Skin epidermis (tissue), 12 donors: ENCODE measurements at regions not wholly inside any gene's neighbourhood (a gene's known extent, or its start where the extent isn't known, plus 50 kb on each side); places are given as distances from the start of the nearest gene placed in this dataset.

Source experiments
- H3K27ac ChIP-seq, 21 experiments: fragments of 200-600 bp; sonication (generic) in 11 of 21; one replicate each; pipeline ENCODE4 v1.5.0; 2020; ENCODE audit warnings: mild to moderate bottlenecking in 3 of 21, inconsistent platforms in 2 of 21, moderate library complexity in 2 of 21
- H3K4me3 ChIP-seq, 7 experiments: fragments of 200-600 bp; sonication (generic) in 2 of 7; one replicate each; pipeline ENCODE4 v1.5.0; 2020; ENCODE audit warnings: inconsistent platforms in 2 of 7, mild to moderate bottlenecking in 2 of 7, moderate library complexity in 1 of 7

DNA sequence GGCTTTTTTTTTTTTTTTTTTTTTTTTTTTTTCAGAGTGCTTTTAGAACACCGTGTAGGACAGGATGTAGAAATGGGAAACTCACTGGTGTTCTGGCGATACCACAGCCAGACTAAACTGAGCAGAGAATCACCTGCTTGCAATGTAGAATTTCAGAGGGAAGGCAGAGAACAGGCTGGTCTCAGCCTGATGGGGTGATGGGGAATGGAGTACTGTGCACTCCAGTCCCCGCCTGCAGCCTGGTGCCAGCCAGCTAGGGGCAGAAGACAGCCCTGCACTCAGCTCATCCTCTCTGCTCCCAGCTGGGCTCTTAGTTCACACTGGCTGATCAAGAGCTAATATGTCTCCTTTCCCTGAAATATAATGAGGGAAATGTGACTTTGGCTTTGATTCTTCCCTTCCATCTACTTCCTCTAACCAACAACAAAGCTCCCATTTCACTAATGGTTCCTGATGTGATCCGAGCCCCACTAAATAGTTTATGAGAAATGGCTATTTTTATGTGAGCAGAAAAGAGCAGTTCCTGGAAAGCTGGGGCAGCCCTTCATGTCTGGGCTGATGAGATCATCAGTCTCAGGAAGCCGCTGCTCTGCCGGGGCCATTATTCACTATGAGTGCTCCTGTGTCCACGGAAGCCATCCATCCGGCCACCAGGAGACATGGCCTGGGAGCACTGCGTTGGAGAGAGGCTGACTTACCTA lies 209.7 kb downstream of the GADD45G start:
- no peak overlapping the region for H3K4me3 ChIP-seq
- peak overlapping the region in 2 of 21 experiments; percentile 43 to 63 for H3K27ac ChIP-seq

DNA sequence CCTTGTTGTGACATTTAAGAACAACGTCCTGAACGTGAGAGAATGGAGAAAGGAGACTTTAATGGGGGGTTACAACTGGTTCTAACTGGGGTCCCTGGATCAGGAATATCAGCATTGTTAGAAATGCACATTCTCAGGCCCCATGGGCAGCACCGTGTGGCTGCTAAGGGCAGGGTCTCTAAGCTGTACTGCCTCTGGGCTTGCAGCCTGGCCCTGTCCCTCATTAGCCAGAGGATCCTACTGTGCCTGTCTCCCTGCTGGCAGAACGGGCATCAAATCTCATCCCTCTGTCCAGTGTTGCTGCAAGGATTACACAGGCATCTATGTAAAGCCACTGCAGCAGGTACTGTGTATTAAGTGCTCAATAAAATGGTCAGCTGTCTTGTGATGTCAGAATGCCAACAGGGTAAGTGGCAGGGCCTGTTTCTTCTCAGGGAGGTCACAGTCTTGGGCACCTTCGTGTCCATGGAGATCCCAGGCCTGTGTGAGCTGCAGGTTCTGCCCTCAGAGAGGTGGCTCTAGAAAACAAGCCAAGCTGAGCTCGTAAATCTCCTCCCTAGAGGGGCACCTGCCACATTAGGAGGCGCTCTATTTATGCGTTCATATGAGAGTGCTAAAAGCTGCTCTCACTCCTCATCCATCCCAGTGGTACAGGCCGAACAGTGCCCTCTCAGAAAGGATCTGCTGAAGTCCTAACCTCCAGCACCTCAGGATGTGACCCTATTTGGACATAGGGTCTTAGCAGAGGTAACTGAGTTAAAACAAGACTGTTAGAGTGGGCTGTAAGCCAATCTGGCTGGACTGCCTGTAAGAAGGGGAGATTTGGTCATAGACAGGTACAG lies 210.5 kb downstream of the GADD45G start:
- Histone ChIP-seq H3K27ac (peak overlapping the region in 2 of 21 experiments; percentile 43 to 63), H3K4me3 (no peak overlapping the region)

DNA sequence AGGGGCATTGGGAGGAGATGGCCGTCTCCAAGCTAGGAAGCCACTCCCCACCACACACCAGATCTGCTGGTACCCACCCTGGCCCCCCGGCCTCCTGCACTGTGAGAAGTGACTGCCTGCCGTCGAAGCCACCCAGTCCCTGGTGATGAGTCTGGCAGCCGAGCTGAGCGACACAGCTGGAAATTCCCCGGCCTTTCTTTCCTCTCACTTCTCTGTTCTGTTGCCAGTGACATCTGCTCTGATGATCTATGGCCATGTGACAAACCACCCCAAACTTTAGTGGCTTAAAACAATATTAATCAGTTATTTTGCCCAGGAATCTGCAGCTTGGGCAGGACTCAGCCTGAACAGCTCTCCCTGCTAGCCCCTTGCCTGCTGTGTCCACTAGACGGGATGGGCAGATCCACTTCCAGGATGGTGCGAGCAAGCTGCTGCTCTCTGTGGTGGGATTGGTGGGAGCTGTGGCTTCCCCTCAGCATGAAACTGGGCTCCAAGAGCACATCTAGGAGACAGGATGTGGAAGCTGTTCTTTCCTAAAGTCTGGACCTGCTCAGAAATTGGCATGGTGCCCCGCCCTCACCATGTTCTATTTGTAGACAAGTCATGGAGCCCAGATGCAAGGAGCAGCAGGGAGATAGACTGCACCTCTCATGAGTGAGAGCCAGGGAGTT lies 211.2 kb downstream of the GADD45G start:
- Histone ChIP-seq H3K27ac (peak overlapping the region in 3 of 21 experiments; percentile 23 to 63 (median 43)), H3K4me3 (no peak overlapping the region)

DNA sequence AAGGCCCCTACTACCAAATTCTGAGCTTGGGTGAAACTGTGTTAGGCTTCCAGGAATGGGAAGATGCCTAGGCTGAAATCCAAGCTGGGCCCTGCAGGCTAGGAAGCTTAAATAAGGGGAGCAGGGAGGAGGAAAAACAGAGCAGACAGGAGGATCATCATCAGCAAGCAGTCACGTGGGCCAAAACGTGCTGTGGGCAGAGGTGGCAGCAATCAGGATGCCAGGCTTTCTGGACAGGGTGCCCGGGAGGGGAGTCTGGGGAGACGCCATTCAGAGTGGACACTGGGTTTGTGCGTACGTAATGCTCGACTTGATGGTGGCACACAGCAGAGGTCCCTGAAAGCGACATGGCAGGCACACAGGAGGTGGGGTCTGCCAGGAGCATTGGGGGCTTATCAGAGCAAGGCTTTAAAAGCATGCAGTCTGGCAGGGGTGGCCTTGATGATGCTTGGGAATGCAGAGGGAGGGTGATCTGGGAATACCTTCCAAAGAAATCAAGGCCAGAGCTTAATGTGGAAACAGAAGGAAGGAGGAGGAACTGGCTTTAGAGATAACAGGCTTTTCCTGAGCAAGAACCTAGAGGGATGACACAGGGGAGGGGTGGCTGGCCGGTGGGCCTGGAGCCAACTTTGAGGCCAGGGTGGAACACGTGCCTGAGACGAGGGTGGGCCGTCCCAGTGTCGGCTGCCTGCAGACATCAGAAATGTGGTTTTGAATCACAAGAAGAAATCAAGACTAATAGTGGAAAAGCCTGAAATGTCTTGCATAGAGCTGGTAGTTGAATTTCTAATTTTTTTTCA lies 212.5 kb downstream of the GADD45G start:
- H3K27ac ChIP-seq, result peak overlapping the region in 1 of 21 experiments; percentile 10
- no peak overlapping the region for H3K4me3 ChIP-seq

DNA sequence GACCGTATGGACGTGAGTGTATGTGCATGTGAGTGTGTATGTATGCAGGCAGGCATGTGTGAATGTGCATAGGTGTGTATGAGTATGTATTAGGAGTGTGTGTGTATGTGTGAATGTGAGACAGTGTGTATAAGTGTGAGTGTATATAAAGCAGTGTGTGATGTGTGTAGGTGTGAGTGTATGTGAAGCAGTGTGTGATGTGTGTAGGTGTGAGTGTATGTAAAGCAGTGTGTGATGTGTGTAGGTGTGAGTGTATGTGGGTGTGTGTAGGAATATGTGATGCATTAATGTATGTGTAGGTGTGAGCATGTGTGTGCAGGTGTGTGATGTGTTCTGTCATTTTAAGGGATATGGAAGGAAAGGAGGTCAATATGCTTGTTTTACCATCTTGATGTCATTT lies 215.5 kb downstream of the GADD45G start:
- H3K4me3 ChIP-seq, result no peak overlapping the region
- no peak overlapping the region for H3K27ac ChIP-seq

GRCh38 chr9:89821081-89821480 lies 216.3 kb downstream of the GADD45G start:
- H3K4me3 ChIP-seq, result no peak overlapping the region
- no peak overlapping the region for H3K27ac ChIP-seq

GRCh38 chr9:89822996-89823395 lies 218.2 kb downstream of the GADD45G start:
- no peak overlapping the region for H3K27ac ChIP-seq
- H3K4me3 ChIP-seq, result no peak overlapping the region

GRCh38 chr9:89825669-89826068 lies 220.9 kb downstream of the GADD45G start:
- Histone ChIP-seq H3K27ac (no peak overlapping the region), H3K4me3 (no peak overlapping the region)

- no peak overlapping the region for H3K4me3 ChIP-seq
- H3K27ac ChIP-seq, result peak overlapping the region in 1 of 21 experiments; percentile 18
Observed at GRCh38 chr9:89826186-89826585, 221.4 kb downstream of the GADD45G start.

DNA sequence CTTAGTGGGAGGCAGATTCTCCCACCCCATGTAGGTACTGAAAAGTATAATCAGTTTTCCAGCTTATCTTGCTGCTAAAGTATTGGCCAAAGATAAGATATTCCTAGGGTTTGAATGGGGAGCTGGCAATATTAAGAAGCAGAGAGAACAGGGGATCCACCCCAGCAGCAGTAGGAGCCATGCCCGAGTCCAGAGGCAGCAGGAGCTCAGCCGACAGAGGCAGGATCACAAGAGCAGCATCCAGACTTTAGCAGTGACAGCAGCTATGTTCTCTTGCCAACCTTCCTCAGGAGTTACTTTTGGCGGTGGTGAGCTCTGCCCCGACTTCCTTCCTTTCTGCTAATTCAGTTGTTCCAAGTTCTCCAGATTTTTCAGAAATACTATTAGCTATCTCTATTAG lies 224.5 kb downstream of the GADD45G start:
- no peak overlapping the region for H3K4me3 ChIP-seq
- no peak overlapping the region for H3K27ac ChIP-seq

DNA sequence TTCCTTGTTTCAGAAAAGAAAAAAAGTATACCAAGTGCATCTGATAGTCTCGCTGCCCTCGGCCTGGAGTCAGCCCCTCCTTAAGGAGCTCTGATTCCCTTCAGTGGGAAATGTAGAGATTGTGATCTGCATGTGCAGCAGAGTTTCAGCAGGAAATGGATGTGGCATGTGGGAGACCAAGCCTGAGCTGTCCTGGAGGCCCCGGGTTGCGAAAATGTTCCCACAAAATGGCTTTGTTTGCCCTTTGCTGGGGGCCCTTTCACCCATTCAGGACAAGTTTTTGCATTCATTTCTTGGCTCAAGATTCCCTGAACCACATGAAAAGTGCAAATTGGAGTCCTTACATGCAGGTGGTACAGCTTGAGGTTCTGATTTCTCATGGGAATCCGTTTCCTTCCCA lies 230.9 kb downstream of the GADD45G start:
- no peak overlapping the region for H3K27ac ChIP-seq
- no peak overlapping the region for H3K4me3 ChIP-seq

DNA sequence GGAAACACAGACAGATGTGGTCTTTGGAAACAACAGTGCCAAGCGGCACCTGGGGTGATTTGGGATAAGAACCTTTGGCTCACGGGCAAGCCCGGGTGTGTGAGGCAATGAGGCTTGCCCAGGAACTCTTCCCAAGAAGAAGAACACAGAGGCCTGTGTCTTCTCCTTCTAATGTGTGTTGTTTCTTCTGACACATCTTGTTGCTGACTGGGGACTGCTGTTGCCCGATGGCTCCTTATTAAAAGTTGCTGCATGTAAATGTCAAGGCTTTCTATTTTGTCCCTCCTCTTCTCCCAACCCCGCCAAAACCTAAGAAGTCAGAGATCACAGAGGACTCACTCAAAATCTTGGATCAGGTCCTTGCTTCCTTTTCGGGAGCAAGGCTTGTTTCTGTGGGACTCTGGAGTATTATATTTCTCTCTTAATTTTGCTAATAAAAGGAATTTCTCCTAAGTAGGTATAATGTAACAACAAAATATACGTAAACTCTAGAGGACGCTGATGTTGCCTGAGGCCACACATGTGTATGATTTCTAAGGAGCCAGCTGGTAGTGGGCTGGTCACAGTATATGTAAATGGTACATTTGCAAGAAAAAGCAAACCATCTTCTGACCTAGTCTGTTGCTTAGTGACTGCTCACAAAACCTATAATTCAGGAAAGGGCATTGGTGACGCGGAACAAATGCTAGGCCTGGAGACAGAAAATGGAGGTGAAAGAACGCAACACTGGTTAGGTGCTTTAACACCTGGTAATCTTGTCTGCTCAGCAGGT lies 232.5 kb downstream of the GADD45G start:
- H3K4me3 ChIP-seq, result no peak overlapping the region
- H3K27ac ChIP-seq, result no peak overlapping the region

DNA sequence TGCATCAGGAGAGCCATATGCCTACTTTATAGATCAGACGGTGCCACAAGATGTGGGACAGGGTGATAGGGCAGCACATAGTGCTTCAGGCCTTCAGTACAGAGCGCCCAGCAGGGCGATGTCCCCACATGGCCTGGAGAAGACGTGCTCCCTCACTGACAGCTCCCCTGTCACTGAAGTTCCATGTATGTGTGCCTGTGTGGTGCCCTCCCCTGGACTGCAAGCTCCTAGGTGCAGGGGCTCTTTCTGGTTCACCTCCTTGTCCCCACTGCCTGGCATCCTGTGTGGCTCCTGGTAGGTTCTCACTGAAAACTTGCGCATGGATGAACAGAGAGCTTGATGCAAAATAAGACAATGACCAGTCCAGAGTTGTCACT lies 233.1 kb downstream of the GADD45G start:
- no peak overlapping the region for H3K27ac ChIP-seq
- H3K4me3 ChIP-seq, result no peak overlapping the region

GRCh38 chr9:89838621-89839020 lies 233.8 kb downstream of the GADD45G start:
- Histone ChIP-seq H3K4me3 (no peak overlapping the region), H3K27ac (peak overlapping the region in 1 of 21 experiments; percentile 28)

GRCh38 chr9:89839449-89839848 lies 234.6 kb downstream of the GADD45G start:
- Histone ChIP-seq H3K27ac (peak overlapping the region in 1 of 21 experiments; percentile 69), H3K4me3 (no peak overlapping the region)

DNA sequence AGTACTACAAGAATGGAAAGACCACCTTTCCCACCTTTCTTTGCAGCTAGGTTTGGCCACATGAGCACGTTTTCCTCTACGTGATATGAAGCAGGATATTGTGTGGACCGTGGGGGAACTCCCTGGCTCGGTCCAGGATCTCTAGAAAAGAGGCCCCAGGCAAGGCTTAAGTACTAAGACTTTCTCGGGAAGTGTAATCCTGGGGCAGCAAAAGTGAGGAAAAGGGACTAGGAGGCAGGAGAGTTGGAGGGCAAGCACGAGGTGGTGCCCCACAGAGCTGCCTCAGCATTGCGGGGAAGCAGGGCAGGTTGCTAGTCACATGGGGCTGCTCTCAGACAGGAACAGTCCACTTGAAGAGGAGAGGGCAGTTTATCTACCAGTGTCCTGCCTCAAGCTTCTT lies 235.1 kb downstream of the GADD45G start:
- Histone ChIP-seq H3K4me3 (no peak overlapping the region), H3K27ac (peak overlapping the region in 4 of 21 experiments; percentile 13 to 69 (median 28))

DNA sequence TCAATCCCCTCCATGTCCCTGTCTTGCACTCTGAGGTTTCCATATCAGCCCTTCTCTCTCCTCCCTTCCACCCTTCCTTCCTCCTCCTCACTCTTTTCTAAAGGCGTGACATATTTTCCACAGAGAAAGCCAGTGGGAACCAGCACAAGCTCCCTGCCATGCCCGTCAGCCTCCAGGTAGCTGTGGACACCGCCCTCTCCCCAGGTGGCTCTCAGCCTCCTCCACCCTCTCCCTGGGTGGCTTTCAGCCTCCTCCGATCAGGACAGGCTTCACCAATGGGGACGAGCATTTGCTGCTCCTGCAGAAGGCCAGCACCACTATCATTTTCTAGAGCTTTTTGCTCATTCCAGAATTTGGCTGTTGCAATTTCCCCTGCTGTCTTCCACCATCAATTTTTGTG lies 236.6 kb downstream of the GADD45G start:
- H3K27ac ChIP-seq, result no peak overlapping the region
- H3K4me3 ChIP-seq, result no peak overlapping the region

- Histone ChIP-seq H3K4me3 (no peak overlapping the region), H3K27ac (no peak overlapping the region)
Observed at GRCh38 chr9:89842267-89842768, 237.5 kb downstream of the GADD45G start.

DNA sequence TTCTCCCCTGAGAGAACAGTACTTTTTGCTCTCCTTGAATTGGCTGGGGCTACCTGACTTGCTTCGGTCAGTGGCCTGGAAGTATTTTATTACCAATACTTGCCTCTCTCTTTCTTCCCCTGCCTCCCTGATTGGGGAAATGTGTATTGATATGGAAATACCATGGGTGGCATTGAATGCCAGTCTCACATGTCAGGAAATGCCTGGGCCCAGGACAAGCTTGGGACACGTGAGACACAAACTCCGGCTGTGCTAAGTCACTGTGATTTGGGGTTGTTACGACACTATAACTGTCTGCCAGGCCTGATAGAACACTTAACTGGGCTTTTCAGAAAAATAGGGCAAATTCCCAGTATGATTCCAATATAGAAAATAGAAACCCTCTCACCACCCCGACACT lies 238.3 kb downstream of the GADD45G start:
- Histone ChIP-seq H3K4me3 (no peak overlapping the region), H3K27ac (no peak overlapping the region)
